B cell (primary cell): ENCODE measurements at regions not wholly inside any gene's neighbourhood (a gene's known extent, or its start where the extent isn't known, plus 50 kb on each side); places are given as distances from the start of the nearest gene placed in this dataset.

Source experiments
- ATAC-seq: fragments of 200-7000 bp; cut with Tn5 transposase; one replicate; pipeline ENCODE4 v1.10.0; 2021; ENCODE audit warnings: low read depth, mild to moderate bottlenecking, moderate number of reproducible peaks, moderate library complexity
- CTCF ChIA-PET: fragments of 350-600 bp; sonication (Branson Sonifier 250); formaldehyde crosslinking; loops from one replicate; lab custom pipeline; 2021; ENCODE audit warnings: antibody characterized with exemption, inconsistent platforms; lab: Charles Lee
- POLR2A ChIA-PET: fragments of 350-600 bp; sonication (Branson Sonifier 250); formaldehyde crosslinking; loops from one replicate; lab custom pipeline; 2021; ENCODE audit warnings: antibody characterized with exemption; lab: Charles Lee
- DNase-seq: peaks from one replicate; pipeline ENCODE4 v3.0.0; 2013
- H2AFZ ChIP-seq: 2 replicates; pipeline ENCODE4 v1.6.1; 2012; ENCODE audit warnings: mild to moderate bottlenecking, low read depth, low read length; ENCODE audit not compliant: insufficient read depth, poor library complexity, severe bottlenecking
- H3K27ac ChIP-seq, 2 donors: 1 replicate in 1 of 2; 2 replicates in 1 of 2; pipeline ENCODE4 v1.5.1; 2012 to 2013; ENCODE audit warnings: low read length in 2 of 2, mild to moderate bottlenecking in 2 of 2, moderate library complexity in 1 of 2
- H3K27me3 ChIP-seq, 4 experiments: fragments of 200-600 bp in 1 of 4; sonication (generic) in 1 of 4; replicated peaks in 1 of 4; 1 replicate in 2 of 4; 2 replicates in 2 of 4; pipeline versions ENCODE4 v1.6.1 to v1.7.0; 2013 to 2016; ENCODE audit warnings: low read length in 3 of 4, mild to moderate bottlenecking in 2 of 4, mixed read lengths in 1 of 4, moderate library complexity in 1 of 4; ENCODE audit not compliant: insufficient read depth in 4 of 4, control insufficient read depth in 3 of 4; ENCODE audit errors: control extremely low read depth in 1 of 4
- H3K36me3 ChIP-seq, 2 experiments: replicated peaks in 1 of 2; 1 replicate in 1 of 2; 2 replicates in 1 of 2; pipeline versions ENCODE4 v1.6.1 to v1.7.1; 2013; ENCODE audit warnings: low read length in 1 of 2; ENCODE audit not compliant: insufficient read depth in 2 of 2, control insufficient read depth in 1 of 2; ENCODE audit errors: control extremely low read depth in 1 of 2, extremely low read depth in 1 of 2
- H3K4me1 ChIP-seq, 2 donors: fragments of 200-600 bp in 1 of 2; sonication (generic) in 1 of 2; 1 replicate in 1 of 2; 2 replicates in 1 of 2; pipeline versions ENCODE4 v1.5.1 to v1.6.1; 2013 to 2017; ENCODE audit warnings: low read length in 2 of 2; ENCODE audit not compliant: control insufficient read depth in 2 of 2, insufficient read depth in 2 of 2
- H3K4me2 ChIP-seq: replicated peaks from 2 replicates; pipeline ENCODE3; 2012; ENCODE audit warnings: mild to moderate bottlenecking, low read depth, low read length; ENCODE audit not compliant: poor library complexity, severe bottlenecking
- H3K4me3 ChIP-seq, 5 experiments: fragments of 200-600 bp in 1 of 5; sonication (generic) in 1 of 5; 1 replicate in 3 of 5; 2 replicates in 2 of 5; pipeline versions ENCODE4 v1.5.1 to v1.7.0; 2011 to 2016; ENCODE audit warnings: low read length in 4 of 5, mild to moderate bottlenecking in 4 of 5, low read depth in 2 of 5, control low read depth in 1 of 5, moderate library complexity in 1 of 5; ENCODE audit not compliant: insufficient read depth in 1 of 5; ENCODE audit errors: control extremely low read depth in 1 of 5, extremely low read depth in 1 of 5
- H3K79me2 ChIP-seq: fragments of 200-600 bp; sonication (generic); one replicate; pipeline ENCODE4 v1.6.0; 2016; ENCODE audit warnings: low read length; ENCODE audit not compliant: control insufficient read depth, insufficient read depth
- H3K9ac ChIP-seq: fragments of 200-600 bp; sonication (generic); 2 replicates; pipeline ENCODE4 v1.6.1; 2017; ENCODE audit warnings: mild to moderate bottlenecking, low read length, moderate library complexity
- H3K9me3 ChIP-seq, 3 donors: one replicate each; pipeline versions ENCODE4 v1.6.1 to v1.7.1; 2013; ENCODE audit warnings: low read length in 2 of 3; ENCODE audit not compliant: control insufficient read depth in 2 of 3, insufficient read depth in 1 of 3; ENCODE audit errors: control extremely low read depth in 1 of 3
- H4K20me1 ChIP-seq: 2 replicates; pipeline ENCODE4 v1.6.0; 2012; ENCODE audit warnings: mild to moderate bottlenecking, low read length; ENCODE audit not compliant: insufficient read depth, control insufficient read depth, poor library complexity, severe bottlenecking
- H3K27ac Mint-ChIP-seq: one replicate; pipeline ENCODE4 v1.8.0; 2021; ENCODE audit warnings: mixed read lengths
- H3K27me3 Mint-ChIP-seq: one replicate; pipeline ENCODE4 v1.8.0; 2021; ENCODE audit warnings: mixed read lengths
- H3K4me1 Mint-ChIP-seq: one replicate; pipeline ENCODE4 v1.8.0; 2021; ENCODE audit warnings: mixed read lengths
- H3K4me3 Mint-ChIP-seq: one replicate; pipeline ENCODE4 v1.8.0; 2021; ENCODE audit warnings: mixed read lengths
- H3K9me3 Mint-ChIP-seq: one replicate; pipeline ENCODE4 v1.8.0; 2022; ENCODE audit warnings: mixed read lengths; ENCODE audit not compliant: insufficient read depth
- EZH2 ChIP-seq: IDR thresholded peaks from 2 replicates; pipeline ENCODE4 v1.6.1; 2012; ENCODE audit warnings: borderline replicate concordance, low read depth, mild to moderate bottlenecking, moderate library complexity, low read length; ENCODE audit not compliant: insufficient read depth, poor library complexity, severe bottlenecking
- WGBS: methylation state at CpG from one replicate; pipeline ENCODE4 v1.1.5; 2013; ENCODE audit warnings: missing lambda C conversion rate; ENCODE audit not compliant: insufficient coverage; 5-methylcytosine and 5-hydroxymethylcytosine counted together
- intact Hi-C: fragments of 100-400 bp; cut with micrococcal nuclease; formaldehyde crosslinking; loops from one replicate; pipeline ENCODE4 v1.10.0; 2022
- TF ChIP-seq, protein P1 (sequence below): fragments of 200-600 bp; IDR thresholded peaks from one replicate; pipeline ENCODE4 v1.8.0; 2022; ENCODE audit warnings: antibody characterized with exemption, mild to moderate bottlenecking

DNA sequence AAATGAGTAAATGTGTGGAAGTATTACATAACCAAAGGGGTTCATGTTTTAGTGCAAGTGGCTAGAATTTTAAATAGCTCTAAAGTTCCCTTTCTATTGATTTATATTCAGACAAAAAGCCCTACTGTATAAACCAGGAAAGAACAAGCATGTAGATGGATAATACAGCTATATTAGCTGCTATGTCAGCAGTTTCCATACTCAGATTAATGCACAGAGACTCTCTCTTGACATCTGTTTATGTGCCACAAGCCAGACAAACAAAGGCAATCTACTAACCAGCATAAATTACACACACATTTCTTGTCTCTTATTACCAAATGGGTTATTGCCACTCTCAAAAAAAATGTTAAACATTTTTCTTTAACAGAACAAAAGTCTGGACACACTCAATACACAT lies 760.1 kb upstream of the NECTIN3 start:
- H3K79me2 ChIP-seq = no peaks in the 10 kb centered on the region
- H3K9me3 ChIP-seq = no peaks in the 10 kb centered on the region
- H3K9ac ChIP-seq = no peak overlapping the region
- no peaks in the 10 kb centered on the region for H4K20me1 ChIP-seq
- ATAC-seq = no peak
- TF ChIP-seq, protein P1, sequence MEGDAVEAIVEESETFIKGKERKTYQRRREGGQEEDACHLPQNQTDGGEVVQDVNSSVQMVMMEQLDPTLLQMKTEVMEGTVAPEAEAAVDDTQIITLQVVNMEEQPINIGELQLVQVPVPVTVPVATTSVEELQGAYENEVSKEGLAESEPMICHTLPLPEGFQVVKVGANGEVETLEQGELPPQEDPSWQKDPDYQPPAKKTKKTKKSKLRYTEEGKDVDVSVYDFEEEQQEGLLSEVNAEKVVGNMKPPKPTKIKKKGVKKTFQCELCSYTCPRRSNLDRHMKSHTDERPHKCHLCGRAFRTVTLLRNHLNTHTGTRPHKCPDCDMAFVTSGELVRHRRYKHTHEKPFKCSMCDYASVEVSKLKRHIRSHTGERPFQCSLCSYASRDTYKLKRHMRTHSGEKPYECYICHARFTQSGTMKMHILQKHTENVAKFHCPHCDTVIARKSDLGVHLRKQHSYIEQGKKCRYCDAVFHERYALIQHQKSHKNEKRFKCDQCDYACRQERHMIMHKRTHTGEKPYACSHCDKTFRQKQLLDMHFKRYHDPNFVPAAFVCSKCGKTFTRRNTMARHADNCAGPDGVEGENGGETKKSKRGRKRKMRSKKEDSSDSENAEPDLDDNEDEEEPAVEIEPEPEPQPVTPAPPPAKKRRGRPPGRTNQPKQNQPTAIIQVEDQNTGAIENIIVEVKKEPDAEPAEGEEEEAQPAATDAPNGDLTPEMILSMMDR = no peak
- TF ChIP-seq EZH2 = no peak
- Mint-ChIP-seq H3K9me3 (no peaks in the 10 kb centered on the region), H3K27ac (no peak overlapping the region), H3K27me3 (no peaks in the 10 kb centered on the region), H3K4me1 (no peaks in the 10 kb centered on the region), H3K4me3 (no peak overlapping the region)
- ChIA-PET CTCF (no interaction called here), POLR2A (no interaction called here)
- no peak overlapping the region for H3K4me3 ChIP-seq
- H2AFZ ChIP-seq = no peak overlapping the region
- no peak for DNase-seq
- no peaks in the 10 kb centered on the region for H3K36me3 ChIP-seq
- no peak overlapping the region for H3K27ac ChIP-seq
- H3K27me3 ChIP-seq = no peaks in the 10 kb centered on the region
- H3K4me1 ChIP-seq = peaks cover 0 to 3% of the 10 kb centered on the region in 2 donors
- intact Hi-C loops = loop anchor here (5.0 to 10.0 kb wide), 2 partner anchors 1226 to 1287 kb away; no protein-coding TSS in a partner anchor
- H3K4me2 ChIP-seq = no peak overlapping the region

DNA sequence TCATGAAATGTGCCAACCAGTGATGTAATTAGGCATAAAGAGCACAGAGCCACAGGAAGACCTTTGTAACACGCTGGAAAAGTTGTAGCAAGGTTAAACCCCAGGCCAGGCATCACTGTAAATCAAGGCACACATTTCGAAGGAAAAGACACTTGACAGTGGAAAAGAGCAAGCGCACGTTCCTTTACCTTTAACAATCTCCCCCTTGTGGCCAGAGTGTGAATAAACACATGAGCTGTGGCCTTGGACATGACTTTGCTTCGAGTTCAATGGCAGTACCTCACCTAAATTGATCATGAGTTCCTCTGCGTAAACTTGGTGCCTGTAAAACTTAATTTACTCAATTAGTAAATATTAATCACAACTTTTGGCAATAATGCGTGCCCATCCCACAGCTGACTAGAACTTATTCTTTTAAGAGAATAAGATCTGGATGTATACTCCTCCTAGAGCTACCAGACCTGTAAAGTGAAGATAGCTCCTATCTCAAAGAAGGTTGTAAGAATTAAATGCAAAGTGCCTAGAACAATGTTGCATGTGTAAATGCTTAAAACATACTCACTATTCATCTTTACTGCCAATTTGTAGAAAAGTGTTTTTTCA lies 757.0 kb upstream of the NECTIN3 start:
- TF ChIP-seq, protein P1 = peak; percentile 89
- no peak for TF ChIP-seq EZH2
- Mint-ChIP-seq H3K9me3 (no peaks in the 10 kb centered on the region), H3K27ac (no peak overlapping the region), H3K27me3 (no peaks in the 10 kb centered on the region), H3K4me1 (no peaks in the 10 kb centered on the region), H3K4me3 (no peak overlapping the region)
- Histone ChIP-seq H3K4me2 (no peak overlapping the region), H3K9ac (no peak overlapping the region), H3K79me2 (no peaks in the 10 kb centered on the region), H3K27ac (no peak overlapping the region), H3K9me3 (no peaks in the 10 kb centered on the region), H3K36me3 (no peaks in the 10 kb centered on the region), H4K20me1 (no peaks in the 10 kb centered on the region), H2AFZ (no peak overlapping the region), H3K27me3 (no peaks in the 10 kb centered on the region), H3K4me3 (no peak overlapping the region), H3K4me1 (peaks cover 0 to 3% of the 10 kb centered on the region in 2 donors)
- DNase-seq (peak; percentile 62), ATAC-seq (no peak)
- ChIA-PET POLR2A (no interaction called here), CTCF (interaction anchor here (0.6 to 2.7 kb wide), 19 partner anchors 9 to 1651 kb away, joined by 3 to 19 read pairs (median 4); no protein-coding TSS in a partner anchor)
- 16% methylated on average over 4 of the region's 7 CpGs for WGBS
- intact Hi-C loops = loop anchor here (5.0 to 10.0 kb wide), 2 partner anchors 1223 to 1290 kb away; no protein-coding TSS in a partner anchor
